PC-9 (cell line): ENCODE measurements at regions not wholly inside any gene's neighbourhood (a gene's known extent, or its start where the extent isn't known, plus 50 kb on each side); places are given as distances from the start of the nearest gene placed in this dataset.

ENCODE experiments used
- BruUV-seq: library from RNA; stranded (reverse); fragments of 400-500 nt; replicated peaks from 2 replicates; lab custom pipeline; 2021; lab: Mats Ljungman, UMichigan
- CTCF ChIA-PET: fragments of 300-600 bp; sonication (Branson Sonifier 250); formaldehyde crosslinking; loops from one replicate; lab custom pipeline; 2022; ENCODE audit warnings: antibody characterized with exemption; lab: Charles Lee
- POLR2A ChIA-PET: fragments of 300-600 bp; sonication (Branson Sonifier 250); formaldehyde crosslinking; loops from one replicate; lab custom pipeline; 2022; ENCODE audit warnings: antibody characterized with exemption; ENCODE audit not compliant: unreplicated experiment; lab: Charles Lee
- DNase-seq, 2 experiments: peaks; one replicate each; pipeline versions ENCODE4 v3.0.0 to v3.0.0-alpha.2; 2015 to 2022; ENCODE audit warnings: mixed read lengths in 1 of 2
- H2AFZ ChIP-seq: fragments of 200-600 bp; sonication (generic); 2 replicates; pipeline ENCODE4 v1.8.1; 2017; ENCODE audit warnings: antibody characterized with exemption
- H3F3A ChIP-seq: fragments of 200-600 bp; sonication (generic); 2 replicates; pipeline ENCODE4 v1.8.1; 2017; ENCODE audit warnings: antibody characterized with exemption, mild to moderate bottlenecking, low read depth; ENCODE audit not compliant: insufficient read depth
- H3K27ac ChIP-seq: fragments of 200-600 bp; sonication (generic); 2 replicates; pipeline ENCODE4 v1.6.1; 2016; ENCODE audit warnings: mixed run types
- H3K27me3 ChIP-seq: fragments of 200-600 bp; sonication (generic); 2 replicates; pipeline ENCODE4 v1.6.1; 2016; ENCODE audit warnings: low read depth, mixed run types; ENCODE audit not compliant: insufficient read depth
- H3K36me3 ChIP-seq: fragments of 200-600 bp; sonication (generic); 2 replicates; pipeline ENCODE4 v1.6.1; 2016; ENCODE audit warnings: low read depth, mixed run types
- H3K4me1 ChIP-seq: fragments of 200-600 bp; sonication (generic); replicated peaks from 2 replicates; pipeline ENCODE4 v1.6.1; 2016; ENCODE audit warnings: mixed run types; ENCODE audit not compliant: insufficient read depth
- H3K4me2 ChIP-seq: fragments of 200-600 bp; sonication (generic); 2 replicates; pipeline ENCODE4 v1.6.1; 2017; ENCODE audit warnings: mixed run types
- H3K4me3 ChIP-seq: fragments of 200-600 bp; sonication (generic); 2 replicates; pipeline ENCODE4 v1.6.1; 2016; ENCODE audit warnings: mixed run types
- H3K79me2 ChIP-seq: fragments of 200-600 bp; sonication (generic); 2 replicates; pipeline ENCODE4 v1.6.1; 2017; ENCODE audit warnings: low read depth, mixed run types
- H3K9me2 ChIP-seq: fragments of 200-600 bp; sonication (generic); 2 replicates; pipeline ENCODE4 v1.8.1; 2017; ENCODE audit warnings: mild to moderate bottlenecking; ENCODE audit not compliant: insufficient read depth
- H3K9me3 ChIP-seq: fragments of 200-600 bp; sonication (generic); 2 replicates; pipeline ENCODE4 v1.8.1; 2016; ENCODE audit warnings: low read depth; ENCODE audit not compliant: insufficient read depth
- H4K20me1 ChIP-seq: fragments of 200-600 bp; sonication (generic); 2 replicates; pipeline ENCODE4 v1.8.1; 2017; ENCODE audit not compliant: insufficient read depth
- EZH2 ChIP-seq: fragments of 200-600 bp; sonication (generic); IDR thresholded peaks from 2 replicates; pipeline ENCODE4 v1.8.0; 2017; ENCODE audit warnings: antibody characterized with exemption, low read depth
- intact Hi-C: fragments of 100-400 bp; cut with micrococcal nuclease; formaldehyde crosslinking; loops from one replicate; pipeline ENCODE4 v1.10.0; 2022; ENCODE audit not compliant: unreplicated experiment
- TF ChIP-seq, protein P1 (sequence below): fragments of 200-600 bp; sonication (generic); conservative IDR thresholded peaks from 2 replicates; pipeline ENCODE4 v1.6.1; 2017; ENCODE audit warnings: mixed run types, antibody characterized with exemption, mild to moderate bottlenecking, moderate library complexity

GRCh38 chr18:8477615-8478014 is 131.6 kb upstream of the RAB12 start:
- Histone ChIP-seq H3K4me1 (no peaks in the 10 kb centered on the region), H3F3A (no peaks in the 10 kb centered on the region), H3K4me2 (no peak overlapping the region), H3K36me3 (no peaks in the 10 kb centered on the region), H3K4me3 (no peak overlapping the region), H4K20me1 (no peaks in the 10 kb centered on the region), H3K27ac (no peak overlapping the region), H3K9me3 (no peaks in the 10 kb centered on the region), H3K27me3 (no peaks in the 10 kb centered on the region; the same call in 1 of the 2 replicates), H3K9me2 (no peaks in the 10 kb centered on the region), H2AFZ (no peak overlapping the region), H3K79me2 (no peaks in the 10 kb centered on the region)
- TF ChIP-seq, protein P1, sequence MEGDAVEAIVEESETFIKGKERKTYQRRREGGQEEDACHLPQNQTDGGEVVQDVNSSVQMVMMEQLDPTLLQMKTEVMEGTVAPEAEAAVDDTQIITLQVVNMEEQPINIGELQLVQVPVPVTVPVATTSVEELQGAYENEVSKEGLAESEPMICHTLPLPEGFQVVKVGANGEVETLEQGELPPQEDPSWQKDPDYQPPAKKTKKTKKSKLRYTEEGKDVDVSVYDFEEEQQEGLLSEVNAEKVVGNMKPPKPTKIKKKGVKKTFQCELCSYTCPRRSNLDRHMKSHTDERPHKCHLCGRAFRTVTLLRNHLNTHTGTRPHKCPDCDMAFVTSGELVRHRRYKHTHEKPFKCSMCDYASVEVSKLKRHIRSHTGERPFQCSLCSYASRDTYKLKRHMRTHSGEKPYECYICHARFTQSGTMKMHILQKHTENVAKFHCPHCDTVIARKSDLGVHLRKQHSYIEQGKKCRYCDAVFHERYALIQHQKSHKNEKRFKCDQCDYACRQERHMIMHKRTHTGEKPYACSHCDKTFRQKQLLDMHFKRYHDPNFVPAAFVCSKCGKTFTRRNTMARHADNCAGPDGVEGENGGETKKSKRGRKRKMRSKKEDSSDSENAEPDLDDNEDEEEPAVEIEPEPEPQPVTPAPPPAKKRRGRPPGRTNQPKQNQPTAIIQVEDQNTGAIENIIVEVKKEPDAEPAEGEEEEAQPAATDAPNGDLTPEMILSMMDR = no peak
- TF ChIP-seq EZH2 = no peak
- no peak for DNase-seq
- POLR2A ChIA-PET = no interaction called here
- BruUV-seq = no TSS peak
- intact Hi-C loops = no loop called here
- CTCF ChIA-PET = no interaction called here

- H3K27ac ChIP-seq = no peak overlapping the region
- H3K4me1 ChIP-seq = no peaks in the 10 kb centered on the region
- no peaks in the 10 kb centered on the region for H3K36me3 ChIP-seq
- ChIA-PET CTCF (interaction anchor here (0.6 to 0.8 kb wide), 2 partner anchors 169 to 509 kb away, joined by 3 to 4 read pairs; no protein-coding TSS in a partner anchor), POLR2A (no interaction called here)
- TF ChIP-seq, protein P1 = peak; percentile 94
- no peak for TF ChIP-seq EZH2
- H2AFZ ChIP-seq = no peak overlapping the region
- BruUV-seq = no TSS peak
- intact Hi-C loops = no loop called here
- H3K4me3 ChIP-seq = no peak overlapping the region
- H3K4me2 ChIP-seq = no peak overlapping the region
- H3K9me2 ChIP-seq = no peaks in the 10 kb centered on the region
- H4K20me1 ChIP-seq = no peaks in the 10 kb centered on the region
- no peaks in the 10 kb centered on the region; the same call in 1 of the 2 replicates for H3K27me3 ChIP-seq
- DNase-seq = peak in 1 of 2 experiments; percentile 62
- H3K9me3 ChIP-seq = no peaks in the 10 kb centered on the region
- no peaks in the 10 kb centered on the region for H3F3A ChIP-seq
- H3K79me2 ChIP-seq = no peaks in the 10 kb centered on the region
Measured at GRCh38 chr18:8478166-8478967, 130.9 kb upstream of the RAB12 start.

- Histone ChIP-seq H3K27ac (no peak overlapping the region), H4K20me1 (no peaks in the 10 kb centered on the region), H3F3A (no peaks in the 10 kb centered on the region), H3K79me2 (no peaks in the 10 kb centered on the region), H3K4me3 (no peak overlapping the region), H3K9me2 (no peaks in the 10 kb centered on the region), H3K27me3 (no peaks in the 10 kb centered on the region; the same call in 1 of the 2 replicates), H3K4me2 (no peak overlapping the region), H2AFZ (no peak overlapping the region), H3K36me3 (no peaks in the 10 kb centered on the region), H3K9me3 (no peaks in the 10 kb centered on the region), H3K4me1 (no peaks in the 10 kb centered on the region)
- CTCF ChIA-PET = interaction anchor here (0.6 to 0.8 kb wide), 2 partner anchors 169 to 509 kb away, joined by 3 to 4 read pairs; no protein-coding TSS in a partner anchor
- POLR2A ChIA-PET = no interaction called here
- TF ChIP-seq, protein P1 = peak; percentile 16; the same call in 1 of the 2 replicates
- no peak for TF ChIP-seq EZH2
- no TSS peak for BruUV-seq
- intact Hi-C loops = no loop called here
- no peak for DNase-seq
Measured at GRCh38 chr18:8478968-8479370, 130.3 kb upstream of the RAB12 start.
